Mucosa of rectum (tissue), 2 donors: ENCODE measurements at regions not wholly inside any gene's neighbourhood (a gene's known extent, or its start where the extent isn't known, plus 50 kb on each side); places are given as distances from the start of the nearest gene placed in this dataset.
"Not testable (repeated sequence)": the region's sequence is repeated elsewhere in the genome, so short reads cannot be mapped to it uniquely, and the experiment has no call there.

Experiments used
- H3K27ac ChIP-seq, 2 donors: one replicate each; pipeline ENCODE4 v1.7.0; 2013; ENCODE audit warnings: inconsistent platforms in 2 of 2, low read depth in 2 of 2, low read length in 2 of 2
- H3K27me3 ChIP-seq, 2 donors: one replicate each; pipeline ENCODE4 v1.7.0; 2013; ENCODE audit warnings: low read length in 2 of 2; ENCODE audit not compliant: control insufficient read depth in 2 of 2, insufficient read depth in 2 of 2
- H3K36me3 ChIP-seq, 2 donors: one replicate each; pipeline ENCODE4 v1.7.0; 2013; ENCODE audit warnings: low read length in 2 of 2; ENCODE audit not compliant: control insufficient read depth in 2 of 2, insufficient read depth in 2 of 2
- H3K4me1 ChIP-seq, 2 donors: one replicate each; pipeline ENCODE4 v1.7.0; 2013; ENCODE audit warnings: low read length in 2 of 2, mild to moderate bottlenecking in 1 of 2; ENCODE audit not compliant: control insufficient read depth in 2 of 2, insufficient read depth in 2 of 2
- H3K4me3 ChIP-seq, 2 donors: one replicate each; pipeline ENCODE4 v1.7.0; 2013; ENCODE audit warnings: low read length in 2 of 2
- H3K9ac ChIP-seq, 2 donors: one replicate each; pipeline ENCODE4 v1.7.0; 2013; ENCODE audit warnings: low read length in 2 of 2, low read depth in 1 of 2, mild to moderate bottlenecking in 1 of 2
- H3K9me3 ChIP-seq, 2 donors: one replicate each; pipeline ENCODE4 v1.7.0; 2013; ENCODE audit warnings: low read length in 2 of 2; ENCODE audit not compliant: control insufficient read depth in 2 of 2
- donor health status: healthy.
- donor health status: Normal muscosa, but diverticular disease.

- H3K27me3 ChIP-seq = no peaks in the 10 kb centered on the region
Measured at GRCh38 chr1:239963856-239964255, 127.8 kb upstream of the FMN2 start.

GRCh38 chr1:239976130-239976968 lies 115.3 kb upstream of the FMN2 start:
- Histone ChIP-seq H3K27ac (no peak overlapping the region), H3K27me3 (no peaks in the 10 kb centered on the region), H3K9me3 (no peaks in the 10 kb centered on the region), H3K4me3 (no peak overlapping the region), H3K36me3 (no peaks in the 10 kb centered on the region), H3K4me1 (no peaks in the 10 kb centered on the region), H3K9ac (no peak overlapping the region)

More at GRCh38 chr1:239963856-239964255, 127.8 kb upstream of the FMN2 start:
- H3K4me3 ChIP-seq = no peak overlapping the region
- H3K9me3 ChIP-seq = no peaks in the 10 kb centered on the region
- H3K9ac ChIP-seq = no peak overlapping the region
- H3K4me1 ChIP-seq = no peaks in the 10 kb centered on the region
- H3K27ac ChIP-seq = no peak overlapping the region
- H3K36me3 ChIP-seq = no peaks in the 10 kb centered on the region

DNA sequence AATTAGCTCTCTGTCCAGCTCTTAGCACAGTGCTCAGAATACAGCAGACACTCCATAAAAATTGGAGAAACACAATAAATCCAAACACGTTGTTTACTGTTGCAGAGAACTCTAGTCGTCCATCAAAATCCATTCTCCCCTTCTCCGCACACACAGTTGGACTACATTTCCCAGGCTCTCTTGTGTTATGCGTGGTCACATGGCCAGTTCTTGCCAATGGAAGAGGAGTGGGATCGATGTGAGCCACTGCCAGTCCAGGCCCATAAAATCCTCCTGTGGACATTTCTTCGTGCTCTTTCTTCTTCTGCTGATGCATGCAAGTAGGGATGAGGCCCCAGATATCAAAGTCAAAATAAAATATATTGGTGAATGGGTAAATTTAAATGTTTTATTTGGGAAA lies 114.3 kb upstream of the FMN2 start:
- Histone ChIP-seq H3K9me3 (no peaks in the 10 kb centered on the region), H3K9ac (no peak overlapping the region), H3K27me3 (no peaks in the 10 kb centered on the region), H3K27ac (no peak overlapping the region), H3K4me3 (no peak overlapping the region), H3K4me1 (no peaks in the 10 kb centered on the region), H3K36me3 (no peaks in the 10 kb centered on the region)

DNA sequence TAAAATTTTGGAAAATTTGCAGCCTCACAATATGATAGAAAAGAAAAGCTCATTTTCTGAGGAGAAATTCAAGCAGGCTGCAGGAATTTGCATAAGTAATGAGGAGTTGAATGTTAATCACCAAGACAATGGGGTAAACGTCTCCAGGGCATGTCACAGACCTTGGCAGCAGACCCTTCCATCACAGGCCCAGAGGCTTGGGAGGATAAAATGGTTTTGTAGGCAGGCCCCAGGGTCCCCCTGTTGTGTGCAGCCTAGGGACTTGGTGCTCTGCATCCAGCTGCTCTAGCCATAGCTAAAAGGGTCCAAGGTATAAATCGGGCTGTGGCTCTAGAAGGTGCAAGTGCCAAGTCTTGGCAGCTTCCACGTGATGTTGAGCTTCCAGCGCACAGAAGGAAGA lies 112.2 kb upstream of the FMN2 start:
- Histone ChIP-seq H3K9me3 (no peaks in the 10 kb centered on the region), H3K27me3 (no peaks in the 10 kb centered on the region), H3K27ac (no peak overlapping the region), H3K4me1 (no peaks in the 10 kb centered on the region), H3K9ac (no peak overlapping the region), H3K4me3 (no peak overlapping the region), H3K36me3 (no peaks in the 10 kb centered on the region)

DNA sequence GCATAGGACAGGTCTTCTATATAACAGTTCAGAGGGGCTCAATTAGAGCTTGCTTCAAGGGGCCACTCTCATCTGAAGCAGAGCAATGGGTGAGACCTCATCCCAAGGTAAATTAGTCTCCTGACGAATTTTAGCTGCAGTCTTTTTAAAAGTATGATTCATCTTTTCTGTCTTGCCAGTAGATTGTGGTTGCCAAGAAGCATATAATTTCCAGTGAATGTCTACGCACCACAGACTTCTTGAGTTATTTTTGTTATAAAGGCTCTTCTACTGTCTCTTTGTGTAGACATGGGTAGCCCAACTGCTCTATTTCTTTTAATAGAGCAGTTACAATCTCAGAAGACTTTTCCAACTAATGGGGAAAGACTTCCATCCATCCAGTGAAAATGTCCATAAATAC lies 108.9 kb upstream of the FMN2 start:
- Histone ChIP-seq H3K9me3 (peaks cover 0 to 3% of the 10 kb centered on the region in 2 donors), H3K4me3 (no peak overlapping the region), H3K36me3 (no peaks in the 10 kb centered on the region), H3K4me1 (no peaks in the 10 kb centered on the region), H3K27me3 (no peaks in the 10 kb centered on the region), H3K27ac (no peak overlapping the region), H3K9ac (no peak overlapping the region)

DNA sequence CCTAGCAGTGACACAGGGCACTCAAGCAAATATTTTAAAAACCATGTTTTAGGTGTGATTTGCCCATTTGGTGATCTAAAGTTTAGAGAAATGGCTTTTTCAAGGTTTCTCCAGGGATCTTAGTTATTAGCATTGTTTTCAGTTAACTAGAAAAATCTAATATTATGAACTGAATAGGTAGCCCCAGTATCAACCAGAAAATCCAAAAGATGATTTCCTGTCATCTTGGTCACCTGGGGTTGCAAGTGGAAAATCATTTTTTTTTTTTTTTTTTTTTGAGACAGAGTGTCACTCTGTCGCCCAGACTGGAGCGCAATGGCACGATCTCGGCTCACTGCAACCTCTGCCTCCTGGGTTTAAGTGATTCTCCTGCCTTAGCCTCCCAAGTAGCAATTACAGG lies 106.6 kb upstream of the FMN2 start:
- Histone ChIP-seq H3K36me3 (no peaks in the 10 kb centered on the region), H3K27ac (no peak overlapping the region), H3K9ac (no peak overlapping the region), H3K9me3 (peaks cover 0 to 3% of the 10 kb centered on the region in 2 donors), H3K4me3 (no peak overlapping the region), H3K4me1 (no peaks in the 10 kb centered on the region), H3K27me3 (no peaks in the 10 kb centered on the region)

DNA sequence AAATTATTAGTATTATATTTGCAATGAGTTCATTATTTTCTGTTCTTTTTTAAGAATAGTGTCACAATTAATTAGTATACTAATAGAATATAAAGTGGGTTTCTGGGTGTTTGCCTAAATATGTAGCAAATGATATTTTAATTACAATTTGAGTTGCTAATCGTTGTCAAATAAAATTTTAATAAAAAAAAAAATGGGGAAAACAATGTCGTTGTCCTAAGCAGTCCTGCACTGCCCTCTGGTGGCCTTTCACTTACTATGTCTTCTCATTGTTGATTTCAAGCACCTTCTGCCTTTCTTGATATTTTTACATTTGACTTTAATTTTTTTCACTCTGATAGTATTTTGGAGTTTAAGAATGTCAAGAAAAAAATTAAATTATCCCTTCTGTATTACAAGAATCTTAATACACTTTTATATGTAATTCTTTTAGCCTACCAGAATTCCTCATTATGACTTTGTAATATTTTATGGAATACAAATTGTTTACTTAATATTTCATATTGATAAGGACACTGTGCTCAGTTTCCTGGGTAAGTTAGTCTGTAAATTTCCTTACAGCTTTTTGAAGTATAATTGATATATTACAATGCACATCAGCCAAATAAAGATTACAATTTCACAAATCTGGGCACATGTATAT lies 104.5 kb upstream of the FMN2 start:
- H3K9me3 ChIP-seq = peaks cover 0 to 3% of the 10 kb centered on the region in 2 donors
- H3K9ac ChIP-seq = no peak overlapping the region
- H3K4me3 ChIP-seq = no peak overlapping the region
- H3K4me1 ChIP-seq = no peaks in the 10 kb centered on the region
- H3K36me3 ChIP-seq = no peaks in the 10 kb centered on the region
- no peak overlapping the region for H3K27ac ChIP-seq
- no peaks in the 10 kb centered on the region for H3K27me3 ChIP-seq

DNA sequence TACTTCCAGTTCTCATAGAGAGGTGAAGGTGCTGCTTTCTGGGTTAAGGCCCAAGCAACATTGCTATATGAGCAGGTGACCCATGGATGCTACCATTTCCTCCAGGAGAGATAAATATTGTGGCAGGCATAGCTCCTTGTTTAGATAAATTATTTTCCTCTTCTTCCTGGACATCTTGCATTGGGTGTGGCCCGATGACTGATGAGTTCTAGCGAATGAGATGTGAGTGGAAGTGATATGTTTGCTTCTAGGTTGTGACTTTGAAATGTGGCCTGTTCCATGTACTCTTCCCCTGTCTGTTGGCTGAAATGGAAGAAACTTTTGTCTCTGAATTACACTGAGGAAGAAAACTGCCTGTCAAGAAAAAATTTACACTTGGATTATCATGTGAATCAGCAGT lies 101.7 kb upstream of the FMN2 start:
- Histone ChIP-seq H3K4me3 (no peak overlapping the region), H3K36me3 (no peaks in the 10 kb centered on the region), H3K27me3 (no peaks in the 10 kb centered on the region), H3K27ac (no peak overlapping the region), H3K9ac (no peak overlapping the region), H3K9me3 (peaks cover 0 to 3% of the 10 kb centered on the region in 2 donors), H3K4me1 (no peaks in the 10 kb centered on the region)

DNA sequence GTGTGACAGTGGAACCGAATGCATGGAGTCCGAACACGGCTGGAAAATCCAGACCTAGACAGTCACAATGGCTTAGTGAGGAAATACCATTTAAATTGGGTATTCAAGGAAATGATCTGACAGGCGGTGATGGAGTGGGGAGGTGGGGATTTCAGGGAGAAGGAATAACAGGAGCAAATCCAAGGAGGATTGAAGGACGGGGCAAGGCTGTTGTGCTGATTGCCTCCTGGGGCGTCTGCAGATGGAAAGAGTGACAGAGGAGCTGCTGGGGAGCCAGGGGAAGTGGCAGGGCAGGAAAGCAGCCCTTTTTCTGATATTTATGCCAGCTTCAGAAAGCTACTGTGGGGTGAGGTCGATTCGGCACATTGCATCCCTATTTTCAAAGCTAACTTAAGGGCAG lies 99.1 kb upstream of the FMN2 start:
- H3K27ac ChIP-seq, H3K9me3 ChIP-seq, H3K9ac ChIP-seq, H3K36me3 ChIP-seq, H3K4me3 ChIP-seq, H3K4me1 ChIP-seq: not testable (repeated sequence)
- H3K27me3 ChIP-seq = peaks cover 9 to 16% of the 10 kb centered on the region in 2 donors

GRCh38 chr1:239993366-239993765 lies 98.3 kb upstream of the FMN2 start:
- no peaks in the 10 kb centered on the region for H3K36me3 ChIP-seq
- H3K9ac ChIP-seq = no peak overlapping the region
- H3K4me3 ChIP-seq = no peak overlapping the region
- H3K4me1 ChIP-seq = peaks cover 0 to 4% of the 10 kb centered on the region in 2 donors
- no peaks in the 10 kb centered on the region for H3K9me3 ChIP-seq
- no peak overlapping the region for H3K27ac ChIP-seq
- peaks cover 12 to 23% of the 10 kb centered on the region in 2 donors for H3K27me3 ChIP-seq
